IMR-90 (cell line): ENCODE measurements at regions not wholly inside any gene's neighbourhood (a gene's known extent, or its start where the extent isn't known, plus 50 kb on each side); places are given as distances from the start of the nearest gene placed in this dataset.
A peak's percentile ranks its signal among the peaks of the same experiment; 100 is the strongest.

Experiments used
- ATAC-seq: fragments of 200-7000 bp; cut with Tn5 transposase; 2 replicates; pipeline ENCODE4 v1.9.1; 2020; ENCODE audit warnings: low read depth, mild to moderate bottlenecking, moderate library complexity
- BruUV-seq: library from RNA; stranded (reverse); fragments of 400-500 nt; replicated peaks from 2 replicates; lab custom pipeline; 2021; lab: Mats Ljungman, UMichigan
- CTCF ChIA-PET: fragments of 300-600 bp; formaldehyde crosslinking; extraction: SDS; loops from one replicate; lab custom pipeline; 2021; ENCODE audit warnings: antibody characterized with exemption; lab: Yijun Ruan, JAX
- POLR2A ChIA-PET: fragments of 300-600 bp; sonication (Branson Sonifier 250); formaldehyde crosslinking; loops from one replicate; lab custom pipeline; 2022; ENCODE audit warnings: antibody characterized with exemption; ENCODE audit not compliant: unreplicated experiment; lab: Charles Lee
- DNase-seq: peaks from one replicate; pipeline ENCODE4 v3.0.0; 2013
- H2AFZ ChIP-seq: replicated peaks from 2 replicates; pipeline ENCODE3; 2013; ENCODE audit warnings: low read length, mild to moderate bottlenecking; ENCODE audit not compliant: poor library complexity
- H2AK5ac ChIP-seq: 2 replicates; pipeline ENCODE4 v1.6.1; 2013; ENCODE audit warnings: low read depth, low read length, inconsistent platforms
- H2AK9ac ChIP-seq: replicated peaks from 2 replicates; pipeline ENCODE3; 2013; ENCODE audit warnings: mild to moderate bottlenecking, low read depth, low read length, moderate library complexity; ENCODE audit not compliant: poor library complexity
- H2BK120ac ChIP-seq: 2 replicates; pipeline ENCODE4 v1.6.1; 2013; ENCODE audit warnings: low read depth, low read length, inconsistent platforms
- H2BK15ac ChIP-seq: 3 replicates; pipeline ENCODE4 v1.6.1; 2013; ENCODE audit warnings: low read depth, low read length, inconsistent platforms
- H2BK20ac ChIP-seq: 2 replicates; pipeline ENCODE4 v1.6.1; 2013; ENCODE audit warnings: low read depth, mild to moderate bottlenecking, inconsistent platforms, low read length, moderate library complexity
- H2BK5ac ChIP-seq: 2 replicates; pipeline ENCODE4 v1.6.1; 2013; ENCODE audit warnings: mild to moderate bottlenecking, low read depth, low read length, inconsistent platforms; ENCODE audit not compliant: poor library complexity, severe bottlenecking
- H3K14ac ChIP-seq: replicated peaks from 2 replicates; pipeline ENCODE4 v1.6.1; 2013; ENCODE audit warnings: low read depth, low read length, inconsistent platforms
- H3K18ac ChIP-seq: 2 replicates; pipeline ENCODE4 v1.6.1; 2013; ENCODE audit warnings: low read depth, low read length, control low read depth
- H3K23ac ChIP-seq: 2 replicates; pipeline ENCODE4 v1.6.1; 2013; ENCODE audit warnings: low read depth, low read length, inconsistent platforms
- H3K27ac ChIP-seq: 2 replicates; pipeline ENCODE4 v1.5.1; 2013; ENCODE audit warnings: mild to moderate bottlenecking, control low read depth, low read length; ENCODE audit not compliant: insufficient read depth
- H3K27me3 ChIP-seq: 2 replicates; pipeline ENCODE4 v1.6.1; 2013; ENCODE audit warnings: low read length; ENCODE audit not compliant: control insufficient read depth, insufficient read depth
- H3K36me3 ChIP-seq: 2 replicates; pipeline ENCODE4 v1.6.1; 2013; ENCODE audit warnings: low read length, mixed read lengths; ENCODE audit not compliant: control insufficient read depth, insufficient read depth
- H3K4ac ChIP-seq: 2 replicates; pipeline ENCODE4 v1.6.1; 2013; ENCODE audit warnings: low read depth, low read length, inconsistent platforms
- H3K4me1 ChIP-seq: 2 replicates; pipeline ENCODE4 v1.6.1; 2013; ENCODE audit warnings: low read length, mixed read lengths; ENCODE audit not compliant: control insufficient read depth, insufficient read depth
- H3K4me2 ChIP-seq: 2 replicates; pipeline ENCODE4 v1.6.1; 2013; ENCODE audit warnings: low read depth, mild to moderate bottlenecking, control low read depth, low read length, moderate library complexity
- H3K4me3 ChIP-seq: 2 replicates; pipeline ENCODE4 v1.5.1; 2013; ENCODE audit warnings: low read depth, mild to moderate bottlenecking, control low read depth, low read length, moderate library complexity; ENCODE audit not compliant: insufficient read depth
- H3K56ac ChIP-seq: 2 replicates; pipeline ENCODE4 v1.6.1; 2013; ENCODE audit warnings: low read length, inconsistent platforms; ENCODE audit not compliant: insufficient read depth; ENCODE audit errors: extremely low read depth
- H3K79me1 ChIP-seq, 2 experiments: 2 replicates each; pipeline ENCODE4 v1.6.1; 2013; ENCODE audit warnings: low read length in 2 of 2, inconsistent platforms in 1 of 2, low read depth in 1 of 2
- H3K9ac ChIP-seq: 2 replicates; pipeline ENCODE4 v1.6.1; 2013; ENCODE audit warnings: low read depth, low read length, control low read depth
- H3K9me1 ChIP-seq: 2 replicates; pipeline ENCODE4 v1.6.1; 2013; ENCODE audit warnings: low read length, inconsistent platforms; ENCODE audit not compliant: insufficient read depth
- H3K9me3 ChIP-seq: 2 replicates; pipeline ENCODE4 v1.6.1; 2013; ENCODE audit warnings: low read length; ENCODE audit not compliant: control insufficient read depth, insufficient read depth
- H4K20me1 ChIP-seq: 2 replicates; pipeline ENCODE4 v1.6.1; 2013; ENCODE audit warnings: low read length, inconsistent platforms; ENCODE audit not compliant: insufficient read depth
- H4K5ac ChIP-seq: 2 replicates; pipeline ENCODE4 v1.6.1; 2013; ENCODE audit warnings: mild to moderate bottlenecking, low read depth, low read length, control low read depth
- H4K8ac ChIP-seq, 2 experiments: 2 replicates each; pipeline ENCODE4 v1.6.1; 2013; ENCODE audit warnings: low read depth in 2 of 2, low read length in 2 of 2, control low read depth in 1 of 2, inconsistent platforms in 1 of 2
- H4K91ac ChIP-seq: 2 replicates; pipeline ENCODE4 v1.6.1; 2013; ENCODE audit warnings: low read depth, low read length, inconsistent platforms; ENCODE audit not compliant: insufficient read depth
- CEBPB ChIP-seq: IDR thresholded peaks from 2 replicates; pipeline ENCODE4 v1.6.1; 2012; ENCODE audit warnings: low read depth, low read length, improper control_type of control experiment
- RAD21 ChIP-seq: IDR thresholded peaks from 2 replicates; pipeline ENCODE4 v1.6.1; 2012; ENCODE audit warnings: low read length, improper control_type of control experiment
- SMC3 ChIP-seq: fragments of 150-350 bp; IDR thresholded peaks from 2 replicates; pipeline ENCODE4 v1.6.1; 2016; ENCODE audit warnings: low read depth, mild to moderate bottlenecking, antibody characterized with exemption, low read length, moderate library complexity
- WGBS, 2 experiments: methylation state at CpG; one replicate each; pipeline versions ENCODE4 v1.1.5 to v1.1.7; 2013; ENCODE audit warnings: missing lambda C conversion rate in 2 of 2; ENCODE audit not compliant: insufficient read length in 1 of 2; ENCODE audit errors: extremely low coverage in 2 of 2; 5-methylcytosine and 5-hydroxymethylcytosine counted together
- dilution Hi-C: fragments of 300-500 bp; cut with HindIII; formaldehyde crosslinking; loops from one replicate; pipeline ENCODE4 v1.14.3; 2018; ENCODE audit warnings: low sequenced_read_pairs; ENCODE audit not compliant: unreplicated experiment
- in situ Hi-C: fragments of 300-500 bp; cut with MboI; formaldehyde crosslinking; loops from 3 replicates; pipeline ENCODE4 v1.14.3; 2019; ENCODE audit warnings: low sequenced_read_pairs, inconsistent platforms, mixed read lengths
- intact Hi-C: fragments of 100-400 bp; cut with micrococcal nuclease; formaldehyde crosslinking; loops from 2 replicates; pipeline ENCODE4 v1.10.0; 2022
- TF ChIP-seq, protein P1 (sequence below): conservative IDR thresholded peaks from 2 replicates; pipeline ENCODE4 v1.5.1; 2012; ENCODE audit warnings: mild to moderate bottlenecking, low read depth, low read length, improper control_type of control experiment

- Histone ChIP-seq H3K4me1 (peaks cover 5% of the 10 kb centered on the region), H2BK15ac (no peak overlapping the region), H3K9me1 (no peaks in the 10 kb centered on the region), H2BK120ac (no peak overlapping the region), H3K9ac (no peak overlapping the region), H4K5ac (no peak overlapping the region), H4K8ac (no peak overlapping the region), H2BK20ac (no peak overlapping the region), H2AK5ac (no peak overlapping the region), H2AFZ (no peak overlapping the region), H4K91ac (no peak overlapping the region), H3K4me3 (no peak overlapping the region), H3K14ac (no peak overlapping the region), H2BK5ac (no peak overlapping the region), H3K23ac (no peak overlapping the region), H3K4me2 (peak overlapping the region; percentile 42), H3K18ac (no peak overlapping the region), H3K27me3 (no peaks in the 10 kb centered on the region; the same call in 1 of the 2 replicates), H3K56ac (no peak overlapping the region), H3K4ac (no peak overlapping the region), H4K20me1 (no peaks in the 10 kb centered on the region), H3K27ac (peak overlapping the region; percentile 57), H3K79me1 (no peaks in the 10 kb centered on the region), H3K36me3 (no peaks in the 10 kb centered on the region), H2AK9ac (no peak overlapping the region), H3K9me3 (peaks cover 7% of the 10 kb centered on the region; the same call in 1 of the 2 replicates)
- TF ChIP-seq, protein P1, sequence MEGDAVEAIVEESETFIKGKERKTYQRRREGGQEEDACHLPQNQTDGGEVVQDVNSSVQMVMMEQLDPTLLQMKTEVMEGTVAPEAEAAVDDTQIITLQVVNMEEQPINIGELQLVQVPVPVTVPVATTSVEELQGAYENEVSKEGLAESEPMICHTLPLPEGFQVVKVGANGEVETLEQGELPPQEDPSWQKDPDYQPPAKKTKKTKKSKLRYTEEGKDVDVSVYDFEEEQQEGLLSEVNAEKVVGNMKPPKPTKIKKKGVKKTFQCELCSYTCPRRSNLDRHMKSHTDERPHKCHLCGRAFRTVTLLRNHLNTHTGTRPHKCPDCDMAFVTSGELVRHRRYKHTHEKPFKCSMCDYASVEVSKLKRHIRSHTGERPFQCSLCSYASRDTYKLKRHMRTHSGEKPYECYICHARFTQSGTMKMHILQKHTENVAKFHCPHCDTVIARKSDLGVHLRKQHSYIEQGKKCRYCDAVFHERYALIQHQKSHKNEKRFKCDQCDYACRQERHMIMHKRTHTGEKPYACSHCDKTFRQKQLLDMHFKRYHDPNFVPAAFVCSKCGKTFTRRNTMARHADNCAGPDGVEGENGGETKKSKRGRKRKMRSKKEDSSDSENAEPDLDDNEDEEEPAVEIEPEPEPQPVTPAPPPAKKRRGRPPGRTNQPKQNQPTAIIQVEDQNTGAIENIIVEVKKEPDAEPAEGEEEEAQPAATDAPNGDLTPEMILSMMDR: no peak
- no peak for TF ChIP-seq SMC3
- TF ChIP-seq CEBPB: peak; percentile 30; the same call in 1 of the 2 replicates
- no peak for TF ChIP-seq RAD21
- DNase-seq (peak; percentile 80), ATAC-seq (peak; percentile 78)
- POLR2A ChIA-PET: no interaction called here
- in situ Hi-C loops: no loop called here
- dilution Hi-C loops: no loop called here
- CTCF ChIA-PET: no interaction called here
- BruUV-seq: no TSS peak
- WGBS, 2 experiments: 0% methylated on average over 3 of the region's 12 CpGs; no CpG with 5 or more reads in 1 of the 2 experiments
- intact Hi-C loops: loop anchor here (5.0 kb wide), 4 partner anchors 54 to 861 kb away; no protein-coding TSS in a partner anchor
Measured at GRCh38 chr10:129096065-129096984, 370.7 kb upstream of the MGMT start.
